Stimulated activated CD4-positive, alpha-beta T cell treated with anti-CD3 and anti-CD28 coated beads, Interleukin-12 subunit alpha, Interleukin-12 subunit beta, amount 100 ng/mL, for 24 hours (primary cell): ENCODE measurements at regions not wholly inside any gene's neighbourhood (a gene's known extent, or its start where the extent isn't known, plus 50 kb on each side); places are given as distances from the start of the nearest gene placed in this dataset.
A peak's percentile ranks its signal among the peaks of the same experiment; 100 is the strongest.
"Not testable (repeated sequence)": the region's sequence is repeated elsewhere in the genome, so short reads cannot be mapped to it uniquely, and the experiment has no call there.

Source experiments
- DNase-seq, 2 experiments: peaks; one replicate each; pipeline ENCODE4 v3.0.0-alpha.2; 2020; ENCODE audit warnings: low read depth in 2 of 2

- no peak for DNase-seq
Measured at GRCh38 chr7:67359900-67360299, 363.3 kb downstream of the TYW1 start.

- DNase-seq = no peak
Measured at GRCh38 chr7:67361150-67361549, 364.5 kb downstream of the TYW1 start.

GRCh38 chr7:67364441-67365017, 367.9 kb downstream of the TYW1 start:
- no peak for DNase-seq

GRCh38 chr7:67371429-67372305, 375.0 kb downstream of the TYW1 start:
- DNase-seq = peak; percentile 9 to 31

- not testable (repeated sequence) for DNase-seq
Measured at GRCh38 chr7:67373389-67373788, 376.8 kb downstream of the TYW1 start.

- DNase-seq = no peak
Measured at GRCh38 chr7:67375427-67375826, 378.8 kb downstream of the TYW1 start.

- DNase-seq = peak; percentile 17 to 37
Measured at GRCh38 chr7:67377939-67378862, 381.6 kb downstream of the TYW1 start.

GRCh38 chr7:67380326-67380725, 383.7 kb downstream of the TYW1 start:
- DNase-seq = no peak

GRCh38 chr7:67380858-67381257, 384.2 kb downstream of the TYW1 start:
- no peak for DNase-seq

GRCh38 chr7:67387851-67388250, 391.2 kb downstream of the TYW1 start:
- DNase-seq = no peak

GRCh38 chr7:67391168-67391567, 394.5 kb downstream of the TYW1 start:
- no peak for DNase-seq

- DNase-seq = no peak
Measured at GRCh38 chr7:67392596-67393438, 396.2 kb downstream of the TYW1 start.

- no peak for DNase-seq
Measured at GRCh38 chr7:67393903-67394302, 397.3 kb downstream of the TYW1 start.

GRCh38 chr7:67398916-67399315, 402.3 kb downstream of the TYW1 start:
- DNase-seq = no peak

- no peak for DNase-seq
Measured at GRCh38 chr7:67401492-67401891, 404.9 kb downstream of the TYW1 start.

- DNase-seq = no peak
Measured at GRCh38 chr7:67402280-67402679, 405.6 kb downstream of the TYW1 start.

- no peak for DNase-seq
Measured at GRCh38 chr7:67406976-67407375, 410.3 kb downstream of the TYW1 start.

- DNase-seq = no peak
Measured at GRCh38 chr7:67407392-67408071, 410.9 kb downstream of the TYW1 start.

GRCh38 chr7:67408109-67408508, 411.5 kb downstream of the TYW1 start:
- DNase-seq = no peak

GRCh38 chr7:67413670-67414069, 417.0 kb downstream of the TYW1 start:
- DNase-seq = no peak

- no peak for DNase-seq
Measured at GRCh38 chr7:67414858-67415257, 418.2 kb downstream of the TYW1 start.
